ENCODE measurements at regions not wholly inside any gene's neighbourhood (a gene's known extent, or its start where the extent isn't known, plus 50 kb on each side); places are given as distances from the start of the nearest gene placed in this dataset.

- FAIRE-seq, result no peak
- no peaks in the 10 kb centered on the region for H3K36me3 ChIP-seq (ENCODE audit: control insufficient read depth, insufficient read depth, low read length)
- no peak for DNase-seq (ENCODE audit: low read depth)
- no peak overlapping the region for H3K4me3 ChIP-seq (ENCODE audit: low read depth, low read length)
- TF ChIP-seq CTCF (IDR thresholded peaks at IDR 0.05; ENCODE audit: insufficient read depth, low read length, severe bottlenecking), result no peak
- peaks cover 23% of the 10 kb centered on the region for H3K27me3 ChIP-seq (ENCODE audit: control insufficient read depth, insufficient read depth, low read length)
These were observed 134.8 kb downstream of the GLI2 start for GRCh38 chr2:120870467-120870788.

GRCh38 chr2:120871016-120871635 is 135.5 kb downstream of the GLI2 start:
- H3K4me3 ChIP-seq (ENCODE audit: low read depth, low read length), result no peak overlapping the region
- no peaks in the 10 kb centered on the region for H3K36me3 ChIP-seq (ENCODE audit: control insufficient read depth, insufficient read depth, low read length)
- H3K27me3 ChIP-seq (ENCODE audit: control insufficient read depth, insufficient read depth, low read length), result peaks cover 23% of the 10 kb centered on the region
- DNase-seq (ENCODE audit: low read depth), result no peak
- no peak for FAIRE-seq
- TF ChIP-seq CTCF (IDR thresholded peaks at IDR 0.05; ENCODE audit: insufficient read depth, low read length, severe bottlenecking), result no peak

- Histone ChIP-seq H3K4me3 (ENCODE audit: low read depth, low read length) (no peak overlapping the region), H3K36me3 (ENCODE audit: control insufficient read depth, insufficient read depth, low read length) (no peaks in the 10 kb centered on the region), H3K27me3 (ENCODE audit: control insufficient read depth, insufficient read depth, low read length) (peaks cover 19% of the 10 kb centered on the region)
- DNase-seq (ENCODE audit: low read depth), result no peak
- no peak for TF ChIP-seq CTCF (IDR thresholded peaks at IDR 0.05; ENCODE audit: insufficient read depth, low read length, severe bottlenecking)
- peak; percentile 7 for FAIRE-seq
These were observed 136.4 kb downstream of the GLI2 start for GRCh38 chr2:120871881-120872620.

- Histone ChIP-seq H3K36me3 (ENCODE audit: control insufficient read depth, insufficient read depth, low read length) (no peaks in the 10 kb centered on the region), H3K4me3 (ENCODE audit: low read depth, low read length) (no peak overlapping the region), H3K27me3 (ENCODE audit: control insufficient read depth, insufficient read depth, low read length) (peaks cover 7% of the 10 kb centered on the region)
- FAIRE-seq (no peak), DNase-seq (ENCODE audit: low read depth) (no peak)
- no peak for TF ChIP-seq CTCF (IDR thresholded peaks at IDR 0.05; ENCODE audit: insufficient read depth, low read length, severe bottlenecking)
These were observed 138.6 kb downstream of the GLI2 start for GRCh38 chr2:120873958-120874887.

GRCh38 chr2:120874888-120875275 is 139.2 kb downstream of the GLI2 start:
- no peaks in the 10 kb centered on the region for H3K36me3 ChIP-seq (ENCODE audit: control insufficient read depth, insufficient read depth, low read length)
- no peak for TF ChIP-seq CTCF (IDR thresholded peaks at IDR 0.05; ENCODE audit: insufficient read depth, low read length, severe bottlenecking)
- FAIRE-seq, result peak; percentile 84
- H3K27me3 ChIP-seq (ENCODE audit: control insufficient read depth, insufficient read depth, low read length), result peaks cover 6% of the 10 kb centered on the region
- no peak overlapping the region for H3K4me3 ChIP-seq (ENCODE audit: low read depth, low read length)
- no peak for DNase-seq (ENCODE audit: low read depth)
